Tibial nerve (tissue), 4 donors: ENCODE measurements at regions not wholly inside any gene's neighbourhood (a gene's known extent, or its start where the extent isn't known, plus 50 kb on each side); places are given as distances from the start of the nearest gene placed in this dataset.

Experiments used
- DNase-seq, 2 donors: peaks; one replicate each; pipeline ENCODE4 v3.0.0-alpha.2; 2019; ENCODE audit warnings: low spot score in 2 of 2
- H3K27ac ChIP-seq, 4 donors: fragments of 200-600 bp; sonication (generic) in 3 of 4; one replicate each; pipeline ENCODE4 v1.5.1; 2017 to 2019; ENCODE audit warnings: mild to moderate bottlenecking in 1 of 4
- H3K27me3 ChIP-seq, 2 donors: fragments of 200-600 bp; sonication (generic) in 1 of 2; one replicate each; pipeline versions ENCODE4 v1.5.1 to v1.6.0; 2017 to 2019
- H3K36me3 ChIP-seq, 3 donors: fragments of 200-600 bp; sonication (generic); one replicate each; pipeline ENCODE4 v1.5.1; 2018 to 2019
- H3K4me1 ChIP-seq, 4 donors: fragments of 200-600 bp; sonication (generic) in 3 of 4; one replicate each; pipeline ENCODE4 v1.5.1; 2017 to 2019
- H3K4me3 ChIP-seq, 4 donors: fragments of 200-600 bp; sonication (generic) in 3 of 4; one replicate each; pipeline ENCODE4 v1.5.1; 2017 to 2019; ENCODE audit warnings: mild to moderate bottlenecking in 1 of 4, moderate library complexity in 1 of 4
- H3K9me3 ChIP-seq, 4 donors: fragments of 200-600 bp; sonication (generic) in 3 of 4; one replicate each; pipeline ENCODE4 v1.5.1; 2017 to 2019
- EP300 ChIP-seq, 2 donors: sonication (generic); formaldehyde crosslinking; IDR thresholded peaks; one replicate each; pipeline ENCODE4 v1.6.1; 2017; ENCODE audit warnings: antibody characterized with exemption in 2 of 2, mild to moderate bottlenecking in 1 of 2
- POLR2A ChIP-seq, 2 donors: fragments of 450-650 bp; IDR thresholded peaks; one replicate each; pipeline ENCODE4 v1.6.1; 2017; ENCODE audit warnings: antibody characterized with exemption in 2 of 2, mild to moderate bottlenecking in 2 of 2, moderate library complexity in 2 of 2
- WGBS, 2 donors: methylation state at CpG; one replicate each; pipeline ENCODE4 v1.1.5; 2018; 5-methylcytosine and 5-hydroxymethylcytosine counted together
- TF ChIP-seq, protein P1 (sequence below), 5 experiments: fragments of 200-600 bp in 3 of 5; fragments of 450-650 bp in 2 of 5; sonication (generic) in 3 of 5; IDR thresholded peaks; one replicate each; pipeline ENCODE4 v1.5.1; 2016 to 2019; ENCODE audit warnings: antibody characterized with exemption in 5 of 5, mild to moderate bottlenecking in 3 of 5, moderate library complexity in 2 of 5

DNA sequence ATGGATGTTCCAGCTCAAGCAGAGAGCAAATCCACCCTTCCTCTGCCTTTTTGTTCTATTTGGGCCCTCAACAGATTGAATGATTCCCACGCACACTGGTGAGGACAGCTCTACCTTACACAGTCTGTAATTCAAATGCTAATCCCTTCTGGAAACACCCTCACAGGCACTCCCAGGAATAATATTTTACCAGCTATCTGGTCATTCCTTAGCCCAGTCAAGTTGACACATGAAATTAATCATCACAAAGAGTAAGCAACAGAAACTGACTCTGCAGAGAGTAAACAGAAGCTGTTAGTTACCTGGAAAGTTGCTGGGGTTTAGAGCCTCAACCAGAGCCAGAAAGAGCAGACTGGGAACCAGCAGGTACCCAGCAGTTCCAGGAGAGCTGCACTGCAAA lies 75.5 kb upstream of the MMP2 start:
- no peak overlapping the region for H3K4me3 ChIP-seq
- DNase-seq: no peak
- H3K36me3 ChIP-seq: no peaks in the 10 kb centered on the region
- H3K9me3 ChIP-seq: peaks cover 0 to 2% (median 0%) of the 10 kb centered on the region in 4 donors
- WGBS, 2 donors: 93 to 95% methylated on average over 1 of the region's 1 CpG
- no peaks in the 10 kb centered on the region for H3K27me3 ChIP-seq
- TF ChIP-seq POLR2A (IDR thresholded peaks at IDR 0.05) (no peak), EP300 (IDR thresholded peaks at IDR 0.05) (no peak)
- TF ChIP-seq, protein P1, sequence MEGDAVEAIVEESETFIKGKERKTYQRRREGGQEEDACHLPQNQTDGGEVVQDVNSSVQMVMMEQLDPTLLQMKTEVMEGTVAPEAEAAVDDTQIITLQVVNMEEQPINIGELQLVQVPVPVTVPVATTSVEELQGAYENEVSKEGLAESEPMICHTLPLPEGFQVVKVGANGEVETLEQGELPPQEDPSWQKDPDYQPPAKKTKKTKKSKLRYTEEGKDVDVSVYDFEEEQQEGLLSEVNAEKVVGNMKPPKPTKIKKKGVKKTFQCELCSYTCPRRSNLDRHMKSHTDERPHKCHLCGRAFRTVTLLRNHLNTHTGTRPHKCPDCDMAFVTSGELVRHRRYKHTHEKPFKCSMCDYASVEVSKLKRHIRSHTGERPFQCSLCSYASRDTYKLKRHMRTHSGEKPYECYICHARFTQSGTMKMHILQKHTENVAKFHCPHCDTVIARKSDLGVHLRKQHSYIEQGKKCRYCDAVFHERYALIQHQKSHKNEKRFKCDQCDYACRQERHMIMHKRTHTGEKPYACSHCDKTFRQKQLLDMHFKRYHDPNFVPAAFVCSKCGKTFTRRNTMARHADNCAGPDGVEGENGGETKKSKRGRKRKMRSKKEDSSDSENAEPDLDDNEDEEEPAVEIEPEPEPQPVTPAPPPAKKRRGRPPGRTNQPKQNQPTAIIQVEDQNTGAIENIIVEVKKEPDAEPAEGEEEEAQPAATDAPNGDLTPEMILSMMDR (IDR thresholded peaks at IDR 0.05): no peak
- no peaks in the 10 kb centered on the region for H3K4me1 ChIP-seq
- H3K27ac ChIP-seq: no peak overlapping the region

DNA sequence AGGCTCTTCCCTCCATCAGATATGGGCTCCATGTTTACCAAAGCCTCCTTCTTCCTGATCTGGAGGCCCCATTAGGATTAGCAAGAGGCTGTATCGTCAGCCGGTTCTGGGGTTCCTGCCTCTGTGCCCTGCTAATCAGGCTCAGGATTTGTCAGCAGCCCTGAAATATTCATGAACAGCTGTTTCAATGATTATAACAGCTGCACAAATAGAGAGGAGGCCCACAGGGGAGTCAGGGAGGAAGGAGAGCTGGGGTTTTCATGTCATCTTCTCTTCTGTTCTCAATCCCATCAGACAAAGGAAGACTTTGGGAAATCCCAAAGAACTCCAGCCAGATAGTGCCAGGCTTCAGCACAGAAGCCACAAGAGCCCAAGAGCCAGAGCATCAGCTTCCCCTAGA lies 72.3 kb upstream of the MMP2 start:
- DNase-seq: no peak
- no peaks in the 10 kb centered on the region for H3K4me1 ChIP-seq
- H3K27me3 ChIP-seq: no peaks in the 10 kb centered on the region
- WGBS, 2 donors: 43 to 75% methylated on average over 2 of the region's 2 CpGs
- no peaks in the 10 kb centered on the region for H3K36me3 ChIP-seq
- no peak overlapping the region for H3K27ac ChIP-seq
- H3K4me3 ChIP-seq: no peak overlapping the region
- H3K9me3 ChIP-seq: peaks cover 0 to 2% (median 0%) of the 10 kb centered on the region in 4 donors
- TF ChIP-seq, protein P1 (IDR thresholded peaks at IDR 0.05): no peak
- TF ChIP-seq POLR2A (IDR thresholded peaks at IDR 0.05) (no peak), EP300 (IDR thresholded peaks at IDR 0.05) (no peak)

DNA sequence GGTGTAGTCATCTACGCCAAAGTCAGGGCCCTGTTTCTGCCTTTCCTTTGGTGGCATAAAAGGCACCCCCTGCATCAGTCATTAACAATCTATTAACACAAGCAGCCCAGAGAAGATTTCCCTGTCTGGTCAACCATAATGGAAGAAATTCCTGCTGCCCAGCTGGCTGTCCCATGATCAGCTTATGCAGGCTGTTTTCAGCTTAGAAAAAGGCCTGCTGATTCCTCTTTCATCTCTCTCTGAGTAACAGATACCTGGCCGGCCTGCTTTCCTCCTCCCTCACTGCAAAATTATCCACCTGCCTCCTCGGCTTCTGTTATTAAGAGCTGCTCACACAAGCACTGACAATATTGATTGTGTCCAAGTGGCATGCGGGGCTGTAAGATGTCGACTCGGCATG lies 70.3 kb upstream of the MMP2 start:
- no peaks in the 10 kb centered on the region for H3K36me3 ChIP-seq
- no peak for DNase-seq
- no peaks in the 10 kb centered on the region for H3K27me3 ChIP-seq
- H3K4me1 ChIP-seq: no peaks in the 10 kb centered on the region
- H3K27ac ChIP-seq: no peak overlapping the region
- no peak overlapping the region for H3K4me3 ChIP-seq
- peaks cover 0 to 2% (median 0%) of the 10 kb centered on the region in 4 donors for H3K9me3 ChIP-seq
- WGBS, 2 donors: 66 to 69% methylated on average over 6 of the region's 6 CpGs
- TF ChIP-seq POLR2A (IDR thresholded peaks at IDR 0.05): no peak
- TF ChIP-seq, protein P1 (IDR thresholded peaks at IDR 0.05): no peak
- TF ChIP-seq EP300 (IDR thresholded peaks at IDR 0.05): no peak

DNA sequence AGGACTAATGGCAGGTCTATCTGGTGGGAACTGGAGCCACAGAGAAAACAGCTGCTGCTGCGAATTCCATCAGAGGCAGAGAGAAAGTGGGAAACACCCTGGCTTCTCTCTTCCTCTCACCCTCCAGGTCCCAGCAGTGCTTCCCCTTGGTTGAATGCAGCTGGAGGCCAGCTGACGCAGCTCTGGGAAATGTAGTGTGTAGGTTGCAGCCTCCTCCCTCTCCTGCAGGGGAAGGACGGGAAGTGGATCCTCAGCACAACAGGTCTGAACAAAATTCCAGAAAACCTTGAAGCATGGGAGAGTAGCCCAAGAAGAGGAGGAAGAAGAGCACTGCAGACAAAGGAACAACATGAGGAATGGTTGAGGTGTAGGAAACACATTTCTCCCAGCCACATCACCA lies 67.8 kb upstream of the MMP2 start:
- Histone ChIP-seq H3K4me1 (no peaks in the 10 kb centered on the region), H3K4me3 (no peak overlapping the region), H3K9me3 (no peaks in the 10 kb centered on the region), H3K36me3 (no peaks in the 10 kb centered on the region), H3K27me3 (no peaks in the 10 kb centered on the region), H3K27ac (no peak overlapping the region)
- no peak for TF ChIP-seq EP300 (IDR thresholded peaks at IDR 0.05)
- TF ChIP-seq, protein P1 (IDR thresholded peaks at IDR 0.05): no peak
- no peak for TF ChIP-seq POLR2A (IDR thresholded peaks at IDR 0.05)
- no peak for DNase-seq
- WGBS, 2 donors: 52 to 54% methylated on average over 3 of the region's 3 CpGs

DNA sequence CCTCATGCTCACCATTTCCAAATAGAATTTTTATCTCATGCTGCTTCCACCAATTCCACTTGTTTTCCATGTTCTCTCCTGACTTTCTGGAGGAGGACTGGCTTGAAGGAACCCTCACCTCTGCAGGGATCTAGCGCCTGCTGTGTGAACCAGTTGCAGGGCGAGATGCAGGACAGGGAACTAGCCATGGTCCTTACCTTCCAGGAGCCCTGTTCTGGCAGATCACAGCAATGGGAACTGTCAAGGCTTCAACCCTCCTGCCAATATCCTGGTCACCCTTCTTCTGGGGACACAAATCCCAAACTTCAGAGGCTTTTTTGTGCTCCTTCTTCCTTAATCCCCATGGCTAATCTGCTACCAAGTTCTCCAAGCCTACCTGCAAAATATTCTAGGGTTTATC lies 60.4 kb upstream of the MMP2 start:
- DNase-seq: no peak
- TF ChIP-seq POLR2A (IDR thresholded peaks at IDR 0.05) (no peak), EP300 (IDR thresholded peaks at IDR 0.05) (no peak)
- TF ChIP-seq, protein P1 (IDR thresholded peaks at IDR 0.05): no peak
- Histone ChIP-seq H3K27ac (no peak overlapping the region), H3K36me3 (no peaks in the 10 kb centered on the region), H3K27me3 (peaks cover 0 to 8% of the 10 kb centered on the region in 2 donors), H3K4me1 (no peaks in the 10 kb centered on the region), H3K9me3 (no peaks in the 10 kb centered on the region), H3K4me3 (no peak overlapping the region)
- WGBS, 2 donors: 28 to 40% methylated on average over 2 of the region's 2 CpGs
